Stimulated activated CD8-positive, alpha-beta memory T cell treated with anti-CD3 and anti-CD28 coated beads, Interleukin-12 subunit alpha, Interleukin-12 subunit beta, amount 100 ng/mL, for 1 hour (primary cell): ENCODE measurements at regions not wholly inside any gene's neighbourhood (a gene's known extent, or its start where the extent isn't known, plus 50 kb on each side); places are given as distances from the start of the nearest gene placed in this dataset.

Experiments
- DNase-seq: peaks from one replicate; pipeline ENCODE4 v3.0.0-alpha.2; 2020; ENCODE audit warnings: low read depth

DNA sequence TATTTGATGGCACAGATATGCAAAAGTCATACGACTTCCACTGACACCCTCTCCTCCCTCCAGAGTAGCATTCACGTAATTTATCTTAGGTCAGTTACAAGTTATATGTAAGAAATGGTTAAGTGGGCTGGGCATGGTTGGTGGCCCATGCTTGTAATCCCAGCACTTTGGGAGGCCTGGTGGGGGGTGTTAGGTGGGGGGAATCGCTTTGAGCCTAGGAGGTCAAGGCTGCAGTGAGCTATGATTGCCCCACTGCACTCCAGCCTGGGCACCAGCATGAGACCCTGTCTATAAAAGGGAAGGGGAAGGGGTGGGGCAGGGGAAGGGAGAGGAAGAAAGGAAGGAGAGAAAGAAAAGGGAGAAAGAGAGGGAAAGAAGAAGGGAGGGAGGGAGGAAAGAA, 202.8 kb downstream of the AUH start:
- DNase-seq: no peak

GRCh38 chr9:91159664-91160121, 202.0 kb downstream of the AUH start:
- no peak for DNase-seq

GRCh38 chr9:91160181-91160580, 201.5 kb downstream of the AUH start:
- no peak for DNase-seq

- no peak for DNase-seq
Measured at GRCh38 chr9:91160599-91161464, 200.9 kb downstream of the AUH start.

DNA sequence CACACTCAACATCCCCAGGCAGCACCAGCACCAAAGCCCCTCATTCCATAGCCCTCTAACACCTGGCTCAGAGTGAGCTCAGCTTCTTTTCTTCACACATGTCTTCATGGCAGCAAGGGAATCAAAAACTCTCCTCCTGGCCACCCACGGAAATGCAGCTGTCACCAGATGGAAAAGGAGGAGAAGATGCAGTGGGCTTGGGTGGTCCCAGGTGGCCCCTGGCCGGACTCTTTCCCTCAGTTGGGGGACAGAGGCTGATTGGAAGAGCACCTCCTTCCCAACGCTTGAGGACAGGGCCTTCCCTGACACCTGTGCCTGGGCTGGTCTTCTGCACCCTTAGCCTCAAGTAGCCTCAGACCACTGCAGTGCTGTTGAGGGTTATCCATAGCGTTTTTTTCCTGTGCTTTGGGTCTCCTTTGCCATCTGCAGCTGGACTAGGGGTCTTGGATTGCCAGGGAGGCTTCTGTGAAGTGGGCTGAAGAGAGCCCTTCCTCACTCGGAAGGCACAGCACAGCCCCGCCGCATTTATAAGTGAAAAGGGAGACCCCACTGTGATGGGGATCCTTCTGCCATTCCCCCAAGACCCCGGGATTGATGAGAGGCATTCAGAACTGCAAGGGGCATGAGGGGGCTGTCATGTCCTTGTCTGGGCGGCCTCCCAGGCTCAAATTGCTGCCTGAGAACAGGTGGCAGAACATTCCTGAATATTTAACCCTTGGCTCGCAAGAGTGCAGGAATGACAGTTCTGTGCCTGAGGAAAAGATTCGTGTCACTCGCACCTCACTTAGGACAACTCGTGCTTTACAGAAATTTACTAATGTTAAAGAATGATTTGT, 200.0 kb downstream of the AUH start:
- DNase-seq: no peak

GRCh38 chr9:91162311-91162710, 199.4 kb downstream of the AUH start:
- DNase-seq: no peak

DNA sequence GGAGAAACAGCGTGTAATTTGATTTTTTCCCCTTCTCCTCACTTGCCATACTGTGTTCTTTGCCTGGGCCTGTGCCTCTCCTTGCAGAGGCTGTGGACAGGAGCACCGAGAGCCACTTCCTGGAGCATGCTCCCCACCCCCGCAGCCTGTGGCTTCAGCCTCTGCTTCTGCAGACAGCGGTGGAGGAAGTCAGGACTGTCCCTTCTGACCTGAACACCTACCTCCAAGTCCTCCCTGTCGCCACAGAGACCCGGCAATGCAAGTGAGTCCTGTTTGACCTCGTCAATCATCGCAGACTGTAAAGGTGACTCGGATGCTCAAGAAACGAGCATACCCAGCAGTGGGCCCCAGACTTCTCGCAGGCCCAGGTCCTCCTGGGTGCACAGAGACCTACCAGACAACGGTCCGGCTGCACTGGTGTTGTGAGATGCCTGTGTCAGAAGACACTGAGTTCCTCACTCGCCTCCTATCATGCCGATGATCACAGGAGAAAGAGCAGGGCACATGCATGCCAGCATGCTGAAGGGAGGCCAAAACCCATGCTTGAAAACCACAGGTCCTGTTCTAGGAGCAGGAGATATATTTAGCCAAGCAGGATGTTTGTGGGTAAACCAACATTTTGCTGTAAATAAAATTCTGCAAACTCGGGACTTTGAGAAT, 198.8 kb downstream of the AUH start:
- DNase-seq: no peak

- DNase-seq: no peak
Measured at GRCh38 chr9:91163444-91163772, 198.3 kb downstream of the AUH start.

DNA sequence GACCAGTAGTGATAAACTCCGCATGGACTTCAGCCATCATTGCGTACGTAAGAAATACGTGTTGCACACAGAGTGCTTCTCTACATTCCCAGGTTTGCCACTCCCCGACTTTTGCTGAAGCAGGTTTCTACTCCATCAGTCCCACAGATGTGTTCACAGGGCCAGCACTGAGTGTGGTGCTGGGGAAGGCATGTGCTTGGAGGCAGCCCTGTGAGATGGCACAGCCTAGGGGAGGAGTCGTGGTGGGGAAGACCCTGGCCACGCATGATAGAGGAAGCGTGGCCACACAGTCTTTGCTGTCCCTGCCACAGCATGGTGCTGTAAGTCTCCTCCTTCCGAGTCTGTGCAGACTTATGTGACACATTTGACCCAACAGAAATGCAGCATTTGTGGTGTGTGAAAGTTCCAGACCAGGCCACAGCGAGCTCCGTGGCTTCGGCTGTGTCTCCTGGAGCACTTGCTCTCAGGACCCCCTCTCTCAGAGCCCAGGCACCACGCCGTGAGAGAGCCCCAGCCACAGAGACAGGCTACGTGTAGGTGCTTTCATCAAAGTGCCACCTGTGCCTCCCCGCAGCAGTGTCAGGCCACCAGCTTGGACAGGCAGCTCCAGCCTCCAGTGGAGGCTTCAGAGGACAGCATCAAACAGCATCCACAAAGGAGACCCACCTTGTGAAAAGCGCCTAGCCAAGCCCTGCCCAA, 197.8 kb downstream of the AUH start:
- DNase-seq: no peak
